ENCODE measurements at regions not wholly inside any gene's neighbourhood (a gene's known extent, or its start where the extent isn't known, plus 50 kb on each side); places are given as distances from the start of the nearest gene placed in this dataset.

GRCh38 chr12:4014444-4014843, 141.2 kb upstream of the PARP11 start:
- H3K9me3 Mint-ChIP-seq (ENCODE audit: low read depth), result no peaks in the 10 kb centered on the region
- no peaks in the 10 kb centered on the region for H3K27me3 Mint-ChIP-seq
- ATAC-seq (no peak), DNase-seq (no peak)
- POLR2A ChIA-PET, result no interaction called here
- H3K4me3 Mint-ChIP-seq, result no peak overlapping the region
- no peak overlapping the region for H3K27ac Mint-ChIP-seq
- CTCF ChIA-PET, result no interaction called here
- H3K4me1 Mint-ChIP-seq, result no peaks in the 10 kb centered on the region
- H3K36me3 Mint-ChIP-seq (ENCODE audit: low read depth), result no peaks in the 10 kb centered on the region
- intact Hi-C loops (cut with DNase I, micrococcal nuclease), result no loop called here

DNA sequence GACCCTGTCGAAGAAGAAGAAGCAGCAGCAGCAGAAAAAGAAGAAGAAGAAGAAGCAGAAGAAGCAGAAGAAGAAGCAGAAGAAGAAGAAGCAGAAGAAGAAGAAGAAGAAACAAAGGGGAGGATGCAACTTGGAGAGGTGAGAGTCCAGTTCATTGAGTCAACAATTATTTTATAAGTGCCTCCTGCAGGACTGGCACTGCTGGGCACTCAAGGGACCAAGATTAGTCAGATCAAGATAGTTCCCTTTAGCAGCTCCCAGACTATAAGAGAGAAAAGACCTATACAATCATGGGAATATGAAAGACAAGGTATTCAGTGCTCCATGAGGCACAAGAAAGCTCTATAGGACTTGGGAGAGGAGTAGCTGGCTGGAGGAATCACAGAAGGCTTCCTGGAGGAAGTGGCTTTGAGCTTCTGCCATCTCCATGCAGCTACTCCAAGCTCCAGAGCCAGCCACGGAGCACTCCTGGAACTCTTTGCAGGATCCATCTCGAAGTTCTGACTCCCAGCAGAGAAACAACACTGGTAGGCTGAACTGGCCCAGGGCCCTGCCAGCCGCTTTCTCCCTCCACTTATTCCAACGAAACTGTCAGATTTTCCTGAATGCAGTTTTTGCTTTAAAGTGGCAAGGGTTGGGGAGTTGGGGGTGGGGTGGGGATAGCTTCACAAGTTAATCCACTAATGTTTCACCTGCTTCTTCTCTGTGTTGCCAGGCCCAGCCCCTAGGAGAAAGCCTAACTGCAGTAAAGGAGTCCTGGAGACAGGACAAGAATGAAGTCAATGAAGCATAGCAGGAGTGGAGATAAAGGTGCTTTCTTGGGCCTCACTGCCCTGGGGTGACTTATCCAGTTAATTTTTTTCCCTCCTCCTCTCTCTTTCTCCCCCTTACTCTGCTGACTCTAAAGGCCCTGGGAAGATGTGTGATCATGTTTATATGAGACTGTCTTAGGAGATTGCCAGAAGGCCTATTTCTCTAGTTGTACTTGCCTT, 140.1 kb upstream of the PARP11 start:
- no peaks in the 10 kb centered on the region for H3K4me1 Mint-ChIP-seq
- no peaks in the 10 kb centered on the region for H3K9me3 Mint-ChIP-seq (ENCODE audit: low read depth)
- POLR2A ChIA-PET, result interaction anchor here (1.0 kb wide), 1 partner anchor 280 kb away, joined by 3 read pairs; no protein-coding TSS in a partner anchor
- no peak overlapping the region for H3K4me3 Mint-ChIP-seq
- no peak for ATAC-seq
- CTCF ChIA-PET, result interaction anchor here (0.6 to 2.8 kb wide), 4 partner anchors 13 to 264 kb away, joined by 3 to 7 read pairs (median 4); no protein-coding TSS in a partner anchor
- H3K27ac Mint-ChIP-seq, result no peak overlapping the region
- no peaks in the 10 kb centered on the region for H3K36me3 Mint-ChIP-seq (ENCODE audit: low read depth)
- DNase-seq, result no peak
- no peaks in the 10 kb centered on the region for H3K27me3 Mint-ChIP-seq
- intact Hi-C loops (cut with DNase I, micrococcal nuclease), result no loop called here

- H3K4me3 Mint-ChIP-seq, result no peak overlapping the region
- ChIA-PET CTCF (interaction anchor here (1.5 to 2.8 kb wide), 3 partner anchors 12 to 265 kb away, joined by 4 to 7 read pairs (median 5); no protein-coding TSS in a partner anchor), POLR2A (interaction anchor here (1.0 kb wide), 1 partner anchor 281 kb away, joined by 3 read pairs; no protein-coding TSS in a partner anchor)
- no peak overlapping the region for H3K27ac Mint-ChIP-seq
- H3K9me3 Mint-ChIP-seq (ENCODE audit: low read depth), result no peaks in the 10 kb centered on the region
- H3K4me1 Mint-ChIP-seq, result no peaks in the 10 kb centered on the region
- H3K36me3 Mint-ChIP-seq (ENCODE audit: low read depth), result no peaks in the 10 kb centered on the region
- DNase-seq, result no peak
- no peak for ATAC-seq
- intact Hi-C loops (cut with DNase I, micrococcal nuclease), result no loop called here
- no peaks in the 10 kb centered on the region for H3K27me3 Mint-ChIP-seq
Observed at GRCh38 chr12:4012073-4012472, 138.9 kb upstream of the PARP11 start.

DNA sequence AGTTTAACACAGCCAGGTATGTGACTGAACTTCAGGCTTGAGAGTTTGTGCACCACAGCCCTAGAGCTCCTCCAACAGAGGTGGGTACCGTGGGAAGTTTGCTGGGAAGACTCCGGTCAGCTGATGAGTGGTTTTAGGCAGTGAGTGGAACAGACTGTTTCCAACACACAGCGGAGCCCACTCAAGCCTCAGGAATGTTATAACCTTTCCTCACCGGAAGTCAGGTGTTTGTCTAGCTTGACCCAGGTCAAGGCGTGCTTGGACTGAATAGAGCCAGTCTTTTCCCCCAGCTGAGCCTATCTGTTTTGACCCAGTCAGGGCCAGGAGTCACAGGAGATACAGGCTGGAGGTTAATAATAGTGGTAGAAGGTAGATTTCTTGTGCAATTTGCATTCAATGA, 138.4 kb upstream of the PARP11 start:
- Mint-ChIP-seq H3K27me3 (no peaks in the 10 kb centered on the region), H3K36me3 (ENCODE audit: low read depth) (no peaks in the 10 kb centered on the region), H3K9me3 (ENCODE audit: low read depth) (no peaks in the 10 kb centered on the region), H3K4me1 (no peaks in the 10 kb centered on the region), H3K4me3 (no peak overlapping the region), H3K27ac (no peak overlapping the region)
- intact Hi-C loops (cut with DNase I, micrococcal nuclease), result no loop called here
- no peak for ATAC-seq
- DNase-seq, result no peak
- ChIA-PET CTCF (interaction anchor here (0.6 to 2.8 kb wide), 5 partner anchors 14 to 387 kb away, joined by 3 to 7 read pairs (median 6); no protein-coding TSS in a partner anchor), POLR2A (no interaction called here)

DNA sequence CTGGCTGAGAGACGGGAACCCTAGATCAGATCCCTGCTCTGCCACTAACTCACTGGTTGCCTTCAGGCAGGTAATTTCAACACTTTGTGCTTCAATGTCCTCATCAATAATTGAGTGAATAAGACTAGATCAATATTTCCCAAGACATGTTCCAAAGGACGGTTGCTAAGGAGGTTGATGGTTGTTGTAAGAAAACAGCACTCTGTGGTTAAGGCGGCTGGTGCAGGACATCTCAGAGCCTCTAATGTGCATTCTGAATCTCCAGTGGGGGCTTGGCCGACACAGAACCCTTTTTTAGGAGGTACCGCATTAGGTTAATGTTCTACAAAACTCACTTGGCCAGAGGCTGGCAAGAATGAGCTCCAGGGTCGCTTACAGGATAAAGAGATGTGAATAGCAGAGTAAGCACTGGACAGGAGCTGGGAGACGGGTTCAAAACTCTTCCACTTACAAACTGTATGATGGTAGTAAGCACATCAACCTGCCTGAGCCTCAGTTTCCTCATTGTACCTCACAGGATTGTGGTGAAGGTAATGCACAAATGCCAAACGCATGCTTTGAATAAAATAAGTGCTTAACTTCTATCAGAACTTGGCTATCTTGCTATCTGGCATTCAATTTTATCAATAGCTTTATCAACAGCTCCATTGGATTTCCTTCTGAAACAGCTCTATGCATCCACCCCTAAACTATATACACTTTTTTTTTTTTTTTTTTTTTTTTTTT, 136.9 kb upstream of the PARP11 start:
- ChIA-PET POLR2A (interaction anchor here (0.8 kb wide), 1 partner anchor 366 kb away, joined by 6 read pairs; no protein-coding TSS in a partner anchor), CTCF (interaction anchor here (1.3 to 2.8 kb wide), 3 partner anchors 12 to 267 kb away, joined by 4 to 7 read pairs (median 6); no protein-coding TSS in a partner anchor)
- Mint-ChIP-seq H3K4me3 (no peak overlapping the region), H3K27ac (no peak overlapping the region), H3K4me1 (no peaks in the 10 kb centered on the region), H3K9me3 (ENCODE audit: low read depth) (no peaks in the 10 kb centered on the region), H3K27me3 (no peaks in the 10 kb centered on the region), H3K36me3 (ENCODE audit: low read depth) (no peaks in the 10 kb centered on the region)
- ATAC-seq, result no peak
- no peak for DNase-seq
- intact Hi-C loops (cut with DNase I, micrococcal nuclease), result no loop called here

- Mint-ChIP-seq H3K27me3 (no peaks in the 10 kb centered on the region), H3K9me3 (ENCODE audit: low read depth) (no peaks in the 10 kb centered on the region), H3K4me3 (no peak overlapping the region), H3K4me1 (no peaks in the 10 kb centered on the region), H3K27ac (no peak overlapping the region), H3K36me3 (ENCODE audit: low read depth) (no peaks in the 10 kb centered on the region)
- POLR2A ChIA-PET, result no interaction called here
- ATAC-seq, result no peak
- intact Hi-C loops (cut with DNase I, micrococcal nuclease), result no loop called here
- DNase-seq, result no peak
- CTCF ChIA-PET, result interaction anchor here (0.9 to 2.4 kb wide), 3 partner anchors 9 to 121 kb away, joined by 3 to 13 read pairs (median 3); no protein-coding TSS in a partner anchor
Observed at GRCh38 chr12:4006743-4007142, 133.5 kb upstream of the PARP11 start.

GRCh38 chr12:4005851-4006430, 132.7 kb upstream of the PARP11 start:
- Mint-ChIP-seq H3K4me3 (no peak overlapping the region), H3K9me3 (ENCODE audit: low read depth) (no peaks in the 10 kb centered on the region), H3K4me1 (no peaks in the 10 kb centered on the region), H3K27me3 (no peaks in the 10 kb centered on the region), H3K27ac (no peak overlapping the region), H3K36me3 (ENCODE audit: low read depth) (no peaks in the 10 kb centered on the region)
- DNase-seq, result no peak
- CTCF ChIA-PET, result interaction anchor here (0.6 to 2.4 kb wide), 6 partner anchors 17 to 271 kb away, joined by 3 to 13 read pairs (median 4); no protein-coding TSS in a partner anchor
- no peak for ATAC-seq
- intact Hi-C loops (cut with DNase I, micrococcal nuclease), result no loop called here
- POLR2A ChIA-PET, result interaction anchor here (1.5 kb wide), 1 partner anchor 271 kb away, joined by 3 read pairs; no protein-coding TSS in a partner anchor

GRCh38 chr12:4003576-4003975, 130.4 kb upstream of the PARP11 start:
- DNase-seq (no peak), ATAC-seq (no peak)
- no peak overlapping the region for H3K4me3 Mint-ChIP-seq
- H3K4me1 Mint-ChIP-seq, result peaks cover 12% of the 10 kb centered on the region
- no peaks in the 10 kb centered on the region for H3K27me3 Mint-ChIP-seq
- ChIA-PET POLR2A (no interaction called here), CTCF (interaction anchor here (0.5 to 2.4 kb wide), 4 partner anchors 15 to 118 kb away, joined by 3 to 7 read pairs (median 4); no protein-coding TSS in a partner anchor)
- no peak overlapping the region for H3K27ac Mint-ChIP-seq
- H3K36me3 Mint-ChIP-seq (ENCODE audit: low read depth), result no peaks in the 10 kb centered on the region
- H3K9me3 Mint-ChIP-seq (ENCODE audit: low read depth), result no peaks in the 10 kb centered on the region
- intact Hi-C loops (cut with DNase I, micrococcal nuclease), result no loop called here

DNA sequence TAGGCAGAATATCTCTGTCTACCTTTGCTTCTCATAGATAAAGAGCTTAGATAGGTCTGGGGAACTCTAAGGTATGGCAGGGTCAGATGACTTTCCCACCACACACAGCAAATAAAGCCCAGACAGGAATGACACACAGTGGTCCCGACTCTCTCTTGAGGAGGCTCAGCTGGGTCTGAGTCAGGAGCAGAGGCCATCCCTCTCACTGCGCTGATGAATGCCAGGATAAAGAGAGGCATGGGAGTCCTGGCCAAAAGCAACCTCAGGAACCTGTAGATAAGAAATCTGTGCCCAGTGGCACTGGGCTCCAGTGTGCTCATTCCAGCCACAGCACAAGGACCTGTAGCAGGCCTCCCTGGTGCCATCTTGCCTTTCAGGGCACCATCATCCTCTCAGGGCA, 129.4 kb upstream of the PARP11 start:
- ATAC-seq, result no peak
- peaks cover 14% of the 10 kb centered on the region for H3K4me1 Mint-ChIP-seq
- no peak overlapping the region for H3K4me3 Mint-ChIP-seq
- no peaks in the 10 kb centered on the region for H3K36me3 Mint-ChIP-seq (ENCODE audit: low read depth)
- H3K27ac Mint-ChIP-seq, result no peak overlapping the region
- ChIA-PET POLR2A (no interaction called here), CTCF (interaction anchor here (1.5 to 2.4 kb wide), 2 partner anchors 14 to 117 kb away, joined by 3 to 7 read pairs; no protein-coding TSS in a partner anchor)
- no peaks in the 10 kb centered on the region for H3K27me3 Mint-ChIP-seq
- DNase-seq, result no peak
- H3K9me3 Mint-ChIP-seq (ENCODE audit: low read depth), result no peaks in the 10 kb centered on the region
- intact Hi-C loops (cut with DNase I, micrococcal nuclease), result no loop called here

GRCh38 chr12:4001841-4002240, 128.6 kb upstream of the PARP11 start:
- no peaks in the 10 kb centered on the region for H3K36me3 Mint-ChIP-seq (ENCODE audit: low read depth)
- intact Hi-C loops (cut with DNase I, micrococcal nuclease), result no loop called here
- ChIA-PET POLR2A (interaction anchor here (0.8 kb wide), 1 partner anchor 12 kb away, joined by 3 read pairs; no protein-coding TSS in a partner anchor), CTCF (interaction anchor here (0.6 to 2.4 kb wide), 4 partner anchors 11 to 275 kb away, joined by 4 to 11 read pairs (median 6); no protein-coding TSS in a partner anchor)
- no peak for ATAC-seq
- H3K27ac Mint-ChIP-seq, result no peak overlapping the region
- H3K9me3 Mint-ChIP-seq (ENCODE audit: low read depth), result no peaks in the 10 kb centered on the region
- peaks cover 16% of the 10 kb centered on the region for H3K4me1 Mint-ChIP-seq
- DNase-seq, result no peak
- H3K4me3 Mint-ChIP-seq, result no peak overlapping the region
- H3K27me3 Mint-ChIP-seq, result no peaks in the 10 kb centered on the region

DNA sequence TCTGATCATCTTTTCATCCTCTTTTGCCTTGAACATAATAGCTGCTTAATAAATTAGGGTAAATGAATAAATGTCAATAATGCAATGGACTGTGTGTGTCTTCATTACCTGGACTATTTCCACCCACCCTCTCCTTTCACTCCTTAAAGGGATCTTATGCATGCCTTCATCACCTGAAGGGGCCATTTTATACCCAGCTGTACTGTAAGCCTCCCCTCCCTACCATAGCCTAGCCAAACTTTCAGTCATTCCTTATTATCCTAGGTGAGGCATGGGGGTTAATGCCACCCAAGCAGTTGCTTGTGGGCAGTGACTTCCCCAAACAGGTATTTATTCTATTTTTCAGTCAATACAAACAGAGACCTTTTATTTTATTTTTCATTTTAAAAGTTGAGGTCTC, 127.8 kb upstream of the PARP11 start:
- H3K27ac Mint-ChIP-seq, result no peak overlapping the region
- ChIA-PET POLR2A (no interaction called here), CTCF (interaction anchor here (0.6 to 3.9 kb wide), 8 partner anchors 10 to 312 kb away, joined by 3 to 23 read pairs (median 5); no protein-coding TSS in a partner anchor)
- H3K27me3 Mint-ChIP-seq, result no peaks in the 10 kb centered on the region
- no peaks in the 10 kb centered on the region for H3K36me3 Mint-ChIP-seq (ENCODE audit: low read depth)
- no peak for ATAC-seq
- peaks cover 16% of the 10 kb centered on the region for H3K4me1 Mint-ChIP-seq
- no peak for DNase-seq
- intact Hi-C loops (cut with DNase I, micrococcal nuclease), result no loop called here
- H3K4me3 Mint-ChIP-seq, result no peak overlapping the region
- no peaks in the 10 kb centered on the region for H3K9me3 Mint-ChIP-seq (ENCODE audit: low read depth)
